PC-9 (cell line): ENCODE measurements at regions not wholly inside any gene's neighbourhood (a gene's known extent, or its start where the extent isn't known, plus 50 kb on each side); places are given as distances from the start of the nearest gene placed in this dataset.

Experiments used
- EZH2 ChIP-seq: fragments of 200-600 bp; sonication (generic); IDR thresholded peaks from 2 replicates; pipeline ENCODE4 v1.8.0; 2017; ENCODE audit warnings: antibody characterized with exemption, low read depth
- TF ChIP-seq, protein P1 (sequence below): fragments of 200-600 bp; sonication (generic); conservative IDR thresholded peaks from 2 replicates; pipeline ENCODE4 v1.6.1; 2017; ENCODE audit warnings: mixed run types, antibody characterized with exemption, mild to moderate bottlenecking, moderate library complexity

DNA sequence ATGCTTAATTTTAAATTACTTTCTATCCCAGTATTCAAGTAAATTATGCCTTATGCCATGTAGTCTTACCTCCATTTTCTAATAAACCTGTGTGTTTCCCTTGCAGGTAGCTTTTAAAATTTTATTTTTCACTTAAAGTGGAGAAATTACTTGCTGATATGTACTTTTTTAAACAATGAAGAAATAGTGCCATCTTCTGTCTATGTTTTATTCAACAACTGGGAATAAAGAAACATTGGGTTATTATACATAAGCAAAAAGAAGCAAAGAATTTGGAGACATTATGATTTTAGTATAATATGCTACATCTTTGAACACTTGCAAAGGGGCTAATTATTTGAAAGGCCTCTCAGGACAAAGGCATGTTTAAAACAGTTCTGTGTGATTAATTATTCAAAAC is 1912.9 kb downstream of the MRPL39 start:
- TF ChIP-seq, protein P1, sequence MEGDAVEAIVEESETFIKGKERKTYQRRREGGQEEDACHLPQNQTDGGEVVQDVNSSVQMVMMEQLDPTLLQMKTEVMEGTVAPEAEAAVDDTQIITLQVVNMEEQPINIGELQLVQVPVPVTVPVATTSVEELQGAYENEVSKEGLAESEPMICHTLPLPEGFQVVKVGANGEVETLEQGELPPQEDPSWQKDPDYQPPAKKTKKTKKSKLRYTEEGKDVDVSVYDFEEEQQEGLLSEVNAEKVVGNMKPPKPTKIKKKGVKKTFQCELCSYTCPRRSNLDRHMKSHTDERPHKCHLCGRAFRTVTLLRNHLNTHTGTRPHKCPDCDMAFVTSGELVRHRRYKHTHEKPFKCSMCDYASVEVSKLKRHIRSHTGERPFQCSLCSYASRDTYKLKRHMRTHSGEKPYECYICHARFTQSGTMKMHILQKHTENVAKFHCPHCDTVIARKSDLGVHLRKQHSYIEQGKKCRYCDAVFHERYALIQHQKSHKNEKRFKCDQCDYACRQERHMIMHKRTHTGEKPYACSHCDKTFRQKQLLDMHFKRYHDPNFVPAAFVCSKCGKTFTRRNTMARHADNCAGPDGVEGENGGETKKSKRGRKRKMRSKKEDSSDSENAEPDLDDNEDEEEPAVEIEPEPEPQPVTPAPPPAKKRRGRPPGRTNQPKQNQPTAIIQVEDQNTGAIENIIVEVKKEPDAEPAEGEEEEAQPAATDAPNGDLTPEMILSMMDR = no peak
- no peak for TF ChIP-seq EZH2
